ENCODE measurements at regions not wholly inside any gene's neighbourhood (a gene's known extent, or its start where the extent isn't known, plus 50 kb on each side); places are given as distances from the start of the nearest gene placed in this dataset.

DNA sequence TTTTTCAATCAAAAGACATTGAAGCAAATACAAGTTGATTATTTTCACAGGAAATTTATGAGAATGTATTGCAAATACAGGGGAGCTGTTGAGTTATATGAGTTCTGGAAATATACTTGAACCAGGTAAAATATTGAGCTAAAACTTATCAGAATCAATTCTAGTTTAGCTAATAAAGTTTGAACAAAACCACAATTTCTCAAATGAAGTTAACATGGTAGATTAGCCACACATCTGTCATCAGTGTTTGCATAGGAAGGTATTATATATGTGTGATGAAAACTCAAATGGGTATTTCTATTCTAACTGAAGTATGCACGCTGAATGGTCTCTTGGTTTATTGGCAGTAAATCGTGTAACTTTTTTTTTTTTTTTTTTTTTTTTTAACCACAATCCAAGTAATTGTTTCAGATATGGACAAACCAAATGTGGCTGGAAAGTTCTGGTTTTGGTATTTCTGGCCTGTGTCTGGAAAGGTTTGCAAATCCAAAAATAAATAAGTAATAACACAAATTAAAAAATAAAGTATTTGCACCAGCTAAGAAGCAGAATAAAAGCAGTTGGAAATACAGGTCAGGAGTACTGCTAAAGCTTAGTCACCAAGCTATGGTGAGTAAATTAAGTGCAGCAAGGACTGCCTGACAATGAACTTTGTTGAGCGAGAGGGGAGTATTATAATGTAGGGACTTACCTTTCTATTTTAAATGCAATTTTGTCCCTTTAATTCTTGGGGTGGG, 479.1 kb upstream of the FANCL start:
- FAIRE-seq = peak; percentile 58
- TF ChIP-seq CTCF (IDR thresholded peaks at IDR 0.05; ENCODE audit: control extremely low read depth in 1 of 3, insufficient read depth in 1 of 3, low read depth in 1 of 3, low read length in 3 of 3) = no peak
- no peak for TF ChIP-seq KDM1A (IDR thresholded peaks at IDR 0.05; ENCODE audit: borderline replicate concordance, low read length)
- TF ChIP-seq TCF12 (IDR thresholded peaks at IDR 0.05; ENCODE audit: low read depth, low read length) = no peak
- TF ChIP-seq, protein P1, sequence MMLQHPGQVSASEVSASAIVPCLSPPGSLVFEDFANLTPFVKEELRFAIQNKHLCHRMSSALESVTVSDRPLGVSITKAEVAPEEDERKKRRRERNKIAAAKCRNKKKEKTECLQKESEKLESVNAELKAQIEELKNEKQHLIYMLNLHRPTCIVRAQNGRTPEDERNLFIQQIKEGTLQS (IDR thresholded peaks at IDR 0.05; ENCODE audit: insufficient read depth, low read depth, low read length) = no peak

More for the DNA sequence above, 479.1 kb upstream of the FANCL start:
- H2BK12ac ChIP-seq (ENCODE audit: low read depth, low read length) = no peak overlapping the region
- WGBS, 2 experiments (ENCODE audit: extremely low coverage in 1 of 2, insufficient coverage in 1 of 2, insufficient read length in 1 of 2, insufficient replicate concordance in 2 of 2, low coverage in 1 of 2, low lambda C conversion rate in 2 of 2, missing lambda C conversion rate in 1 of 2) = 71% methylated on average over 2 of the region's 3 CpGs; no CpG with 5 or more reads in 1 of the 2 experiments
- no peaks in the 10 kb centered on the region for H3K27me3 ChIP-seq (replicated peaks in 1 of 4; ENCODE audit: control insufficient read depth in 3 of 4, extremely low read depth in 1 of 4, insufficient read depth in 3 of 4, low read length in 3 of 4)
- peak overlapping the region in 1 of 2 experiments; percentile 43; a peak in 1 of 4 replicates for H3K4me2 ChIP-seq (ENCODE audit: insufficient read depth in 1 of 2, low read depth in 2 of 2, low read length in 2 of 2)
- no peak overlapping the region for H2BK20ac ChIP-seq (ENCODE audit: low read length)
- no peak overlapping the region for H3K4ac ChIP-seq (replicated peaks; ENCODE audit: insufficient read length, low read depth, low read length)
- ChIA-PET CTCF (ENCODE audit: partially characterized antibody) (interaction anchor here (0.7 to 1.2 kb wide), 3 partner anchors 12 to 1921 kb away, joined by 3 read pairs; no protein-coding TSS in a partner anchor), POLR2A (ENCODE audit: partially characterized antibody) (interaction anchor here (0.6 kb wide), 1 partner anchor 44 kb away, joined by 3 read pairs; no protein-coding TSS in a partner anchor)
- no peak overlapping the region for H3K56ac ChIP-seq (replicated peaks; ENCODE audit: insufficient read length, low read depth, low read length)
- H2BK5ac ChIP-seq (ENCODE audit: low read depth, low read length) = no peak overlapping the region
- 0 out of 8 replicates have a peak overlapping the region, but pooled peaks of 1 of the 4 experiments have one; percentile 13 for H3K4me3 ChIP-seq (ENCODE audit: extremely low read depth in 1 of 4, insufficient read depth in 2 of 4, low read depth in 3 of 4, low read length in 4 of 4)
- H3K4me1 ChIP-seq (replicated peaks in 1 of 4; ENCODE audit: control insufficient read depth in 3 of 4, insufficient read depth in 4 of 4, low read length in 3 of 4) = peaks cover 0 to 5% (median 2%) of the 10 kb centered on the region in 4 experiments; a peak in 2 of 7 replicates
- H3K36me3 ChIP-seq (ENCODE audit: control insufficient read depth in 2 of 4, insufficient read depth in 4 of 4, low read length in 3 of 4) = no peaks in the 10 kb centered on the region
- no peak for DNase-seq (ENCODE audit: low read depth in 1 of 2, low spot score in 2 of 2)
- H4K8ac ChIP-seq (ENCODE audit: extremely low read depth, insufficient read depth, low read length) = no peak overlapping the region
- H3K23ac ChIP-seq (ENCODE audit: insufficient read length) = no peak overlapping the region
- H2AK5ac ChIP-seq (ENCODE audit: low read depth, low read length) = no peak overlapping the region
- H3K18ac ChIP-seq (ENCODE audit: extremely low read depth, low read length) = no peak overlapping the region
- no peaks in the 10 kb centered on the region for H3K9me3 ChIP-seq (ENCODE audit: insufficient read depth in 2 of 2, low read depth in 1 of 2, low read length in 1 of 2)
- no peak overlapping the region for H3K27ac ChIP-seq (ENCODE audit: low read depth, low read length)
- no peak overlapping the region for H4K5ac ChIP-seq (ENCODE audit: insufficient read length, low read depth, low read length)
- H3K9ac ChIP-seq (replicated peaks in 1 of 4; ENCODE audit: extremely low read depth in 1 of 4, low read depth in 3 of 4, low read length in 3 of 4) = no peak overlapping the region
- no peaks in the 10 kb centered on the region; the same call in 1 of the 2 replicates for H3K23me2 ChIP-seq (ENCODE audit: low read depth, low read length)
- H4K91ac ChIP-seq (replicated peaks; ENCODE audit: insufficient read length, low read length) = no peak overlapping the region
- H2BK15ac ChIP-seq (ENCODE audit: low read length) = no peak overlapping the region
- H3K14ac ChIP-seq (ENCODE audit: insufficient read length) = no peak overlapping the region
- no peak overlapping the region for H2BK120ac ChIP-seq (replicated peaks; ENCODE audit: low read depth, low read length)
- H3K79me2 ChIP-seq (ENCODE audit: control insufficient read depth in 1 of 2, insufficient read depth in 2 of 2, low read length in 2 of 2) = no peaks in the 10 kb centered on the region
- H3K79me1 ChIP-seq (ENCODE audit: low read depth, low read length) = no peaks in the 10 kb centered on the region
- H2AFZ ChIP-seq (ENCODE audit: low read length) = no peak overlapping the region
- H4K20me1 ChIP-seq (replicated peaks in 1 of 2; ENCODE audit: control insufficient read depth in 1 of 2, insufficient read depth in 2 of 2, low read length in 2 of 2) = no peaks in the 10 kb centered on the region
